GM21619 (cell line): ENCODE measurements at regions not wholly inside any gene's neighbourhood (a gene's known extent, or its start where the extent isn't known, plus 50 kb on each side); places are given as distances from the start of the nearest gene placed in this dataset.
"Not testable (repeated sequence)": the region's sequence is repeated elsewhere in the genome, so short reads cannot be mapped to it uniquely, and the experiment has no call there.

Source experiments
- ATAC-seq: cut with Tn5 transposase; IDR thresholded peaks from one replicate; pipeline ENCODE4 v1.9.1; 2021; ENCODE audit not compliant: unreplicated experiment

DNA sequence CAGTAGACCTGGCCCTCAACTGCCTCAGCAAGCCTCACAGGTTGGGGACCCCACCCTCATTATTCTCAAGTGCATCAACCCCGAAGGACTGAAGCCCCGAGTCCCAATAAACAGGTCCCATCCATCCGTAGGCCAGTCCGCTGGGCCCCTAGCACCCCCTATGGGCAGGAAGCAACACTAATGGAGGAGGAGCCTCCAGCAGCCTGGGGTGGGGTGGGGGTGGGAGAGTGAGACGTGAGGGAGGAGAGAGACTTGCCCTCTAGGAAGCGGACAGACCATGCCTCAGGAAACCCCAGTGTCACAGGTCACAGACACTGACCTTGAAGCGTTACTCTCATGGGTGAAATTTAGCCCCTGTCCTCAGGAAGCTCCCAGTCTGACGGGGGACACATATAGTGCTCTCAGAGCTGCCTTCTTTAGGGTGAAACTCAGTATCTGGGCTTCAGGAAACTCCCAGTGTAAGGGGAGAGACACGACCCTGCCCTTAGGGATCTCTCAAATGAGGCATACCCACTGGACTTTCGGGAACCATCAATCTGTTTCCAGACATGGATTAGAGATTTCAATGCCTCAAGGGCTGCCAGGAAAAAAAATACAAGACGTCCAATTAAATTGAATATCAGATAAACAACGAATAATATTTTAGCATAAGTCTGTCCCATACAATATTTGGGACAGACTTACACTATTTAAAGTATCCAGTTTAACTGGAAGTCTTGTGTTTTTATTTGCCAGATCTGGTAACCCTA lies 125.8 kb downstream of the MRPL14 start:
- ATAC-seq = no peak

DNA sequence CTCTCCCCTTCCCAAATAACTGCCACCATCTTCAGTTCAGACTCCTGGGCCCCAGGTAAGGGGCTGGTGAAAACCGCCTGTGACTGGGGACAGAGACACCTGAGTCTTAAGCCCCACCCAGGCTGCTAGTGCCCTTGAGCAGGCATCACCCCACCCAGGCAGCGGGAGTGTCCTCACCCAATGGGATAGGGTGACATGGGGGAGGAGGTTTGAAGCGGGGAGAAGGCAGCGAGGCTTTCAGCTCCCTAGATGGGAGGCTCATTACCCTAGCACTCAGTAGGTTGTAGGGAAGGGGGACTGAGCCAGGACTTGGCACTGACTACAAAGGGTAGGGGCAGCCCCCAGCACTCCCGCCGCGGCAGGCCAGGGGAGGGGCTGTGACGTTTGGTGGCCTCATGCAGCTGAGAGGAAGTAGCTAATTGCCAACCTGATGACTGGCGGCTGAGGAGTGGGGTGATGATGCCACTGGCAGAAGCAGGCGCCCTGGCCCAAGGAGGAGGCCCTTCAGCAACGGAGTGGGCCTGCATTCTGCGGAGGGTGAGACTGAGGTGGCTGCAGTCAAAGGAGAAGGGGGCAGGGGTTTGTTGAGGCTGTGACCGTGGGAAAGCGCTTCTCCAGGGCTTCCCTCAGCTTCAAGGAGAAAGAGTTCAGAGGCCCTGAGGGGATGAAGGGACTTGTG lies 126.9 kb downstream of the MRPL14 start:
- peak; percentile 44 for ATAC-seq

DNA sequence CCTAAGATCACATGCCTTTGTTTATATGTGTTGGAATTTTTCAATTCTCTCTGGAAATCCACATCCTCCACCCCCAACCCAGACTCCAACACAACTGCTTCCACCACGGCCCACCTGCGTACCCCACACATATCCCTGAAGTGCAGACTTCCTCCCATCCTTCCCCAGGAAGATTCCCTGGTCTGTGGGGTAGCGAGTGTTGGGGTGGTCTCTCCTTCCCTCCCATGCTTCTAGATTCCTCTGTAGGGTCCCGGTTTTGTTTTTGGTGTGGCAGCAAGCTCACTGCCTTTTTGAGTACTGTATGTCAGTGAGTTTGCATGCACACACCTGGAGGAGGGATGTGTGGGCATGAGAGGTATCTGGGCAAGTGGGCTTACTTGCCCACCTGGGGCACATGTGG lies 127.6 kb downstream of the MRPL14 start:
- ATAC-seq = no peak

DNA sequence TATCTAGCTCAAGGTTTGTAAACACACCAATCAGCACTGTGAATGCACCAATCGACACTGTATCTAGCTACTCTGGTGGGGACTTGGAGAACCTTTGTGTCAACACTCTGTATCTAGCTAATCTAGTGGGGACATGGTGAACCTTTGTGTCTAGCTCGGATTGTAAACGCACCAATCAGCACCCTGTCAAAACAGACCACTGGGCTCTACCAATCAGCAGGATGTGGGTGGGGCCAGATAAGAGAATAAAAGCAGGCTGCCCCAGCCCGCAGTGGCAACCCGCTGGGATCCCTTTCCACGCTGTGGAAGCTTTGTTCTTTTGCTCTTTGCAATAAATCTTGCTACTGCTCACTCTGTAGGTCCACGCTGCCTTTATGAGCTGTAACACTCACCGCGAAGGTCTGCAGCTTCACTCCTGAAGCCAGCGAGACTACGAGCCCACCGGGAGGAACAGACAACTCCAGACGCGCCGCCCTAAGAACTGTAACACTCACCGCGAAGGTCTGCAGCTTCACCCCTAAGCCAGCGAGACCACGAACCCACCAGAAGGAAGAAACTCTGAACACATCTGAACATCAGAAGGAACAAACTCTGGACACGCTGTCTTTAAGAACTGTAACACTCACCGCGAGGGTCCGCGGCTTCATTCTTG lies 128.5 kb downstream of the MRPL14 start:
- not testable (repeated sequence) for ATAC-seq

GRCh38 chr6:43997990-43998585 lies 129.2 kb downstream of the MRPL14 start:
- ATAC-seq = not testable (repeated sequence)

DNA sequence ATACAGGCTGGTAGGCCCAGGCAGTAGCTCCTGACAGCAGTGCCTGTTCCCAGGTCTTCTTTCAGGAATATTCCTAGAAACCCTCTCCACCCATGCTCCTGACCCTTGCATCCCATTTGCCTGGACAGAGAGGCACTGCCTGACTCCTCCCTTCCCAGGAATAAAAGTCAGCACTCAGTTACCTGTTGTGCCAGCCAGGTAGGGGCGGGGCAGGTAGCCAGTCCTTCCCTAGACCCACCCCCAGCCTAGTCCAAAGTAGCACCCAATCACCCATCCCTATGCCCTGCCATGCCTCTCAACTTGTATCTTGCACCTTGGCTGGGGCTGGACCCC lies 129.9 kb downstream of the MRPL14 start:
- ATAC-seq = no peak

DNA sequence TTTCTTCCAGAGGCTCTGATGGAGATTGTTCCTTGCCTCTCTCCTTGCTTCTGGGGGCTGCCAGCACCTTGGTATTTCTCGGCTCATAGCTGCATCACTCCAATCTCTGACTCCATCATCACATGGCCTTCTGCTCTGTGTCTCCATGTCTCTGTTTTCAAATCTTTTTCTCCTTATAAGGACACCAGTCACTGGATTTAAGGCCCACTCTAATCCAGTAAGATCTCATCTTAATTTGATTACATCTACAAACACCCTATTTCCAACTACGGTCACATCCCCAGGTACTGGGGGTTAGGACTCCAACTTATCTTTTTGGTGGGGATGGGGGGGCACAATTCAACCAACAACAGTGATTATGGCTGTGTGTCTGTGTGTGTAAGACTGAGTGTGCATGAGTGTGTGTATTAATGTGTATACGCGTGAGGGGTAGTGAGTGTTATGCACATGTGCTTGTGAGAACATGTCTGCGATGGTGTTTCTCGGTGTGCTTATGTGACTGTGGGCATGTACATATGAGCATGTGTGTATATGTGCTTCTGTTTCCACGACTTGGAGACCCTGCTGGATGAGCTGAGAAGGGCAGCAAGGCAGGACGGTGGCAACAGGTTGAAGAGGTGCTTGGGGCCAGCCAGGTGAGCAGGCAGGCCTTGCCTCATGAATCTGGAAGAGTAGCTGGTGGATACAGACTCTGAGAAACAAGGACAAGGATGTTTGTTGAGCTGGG lies 130.5 kb downstream of the MRPL14 start:
- no peak for ATAC-seq

DNA sequence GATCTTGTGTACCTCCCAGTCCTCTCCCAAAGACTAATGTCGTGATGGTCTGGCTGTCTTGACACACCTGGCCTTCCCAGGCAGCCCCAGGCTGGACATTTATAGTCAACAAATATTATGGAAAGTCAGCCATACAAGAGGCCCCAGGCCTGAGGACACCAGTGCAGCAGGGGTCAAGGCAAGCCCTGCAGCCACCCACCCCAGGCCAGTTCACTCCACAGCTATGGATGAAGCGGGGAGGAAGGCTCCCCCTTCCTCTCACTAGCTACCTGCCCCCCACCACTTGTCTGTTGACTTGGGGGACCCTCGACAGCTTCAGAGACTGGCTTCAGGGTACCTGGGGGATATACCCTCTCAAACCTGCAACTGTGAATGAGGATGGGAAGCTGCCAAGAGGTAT lies 132.1 kb downstream of the MRPL14 start:
- no peak for ATAC-seq

DNA sequence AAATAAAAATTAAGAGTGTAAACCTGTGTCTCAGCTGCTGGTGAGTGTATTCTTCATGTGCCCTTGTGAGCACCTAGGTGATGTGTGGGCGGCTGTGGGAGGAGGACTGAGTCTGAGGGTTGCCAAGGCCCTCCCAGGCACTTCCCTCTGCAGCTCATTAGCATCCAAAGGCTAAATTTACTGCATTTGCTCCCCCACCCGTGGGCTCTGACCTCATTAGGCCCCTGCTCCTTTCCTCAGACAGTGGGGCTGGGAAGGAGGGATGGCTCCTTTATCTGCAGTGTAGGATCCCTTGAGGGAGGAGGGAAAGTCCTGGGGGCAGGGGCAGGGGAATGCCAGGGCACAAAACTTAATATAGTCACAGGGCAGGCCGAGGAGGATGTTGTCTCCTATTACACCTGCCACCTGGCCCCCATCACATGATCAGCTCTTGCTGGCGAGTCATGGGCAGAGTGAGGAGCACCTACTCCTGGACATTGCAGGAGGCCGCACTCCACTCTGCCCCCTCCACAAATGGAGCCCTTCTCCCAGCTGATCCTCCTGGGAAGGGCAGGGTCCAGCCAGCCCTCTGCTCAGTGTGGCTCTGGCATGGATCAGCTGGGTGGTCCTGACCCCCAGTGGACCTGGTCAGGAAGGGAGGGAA lies 133.2 kb downstream of the MRPL14 start:
- no peak for ATAC-seq

DNA sequence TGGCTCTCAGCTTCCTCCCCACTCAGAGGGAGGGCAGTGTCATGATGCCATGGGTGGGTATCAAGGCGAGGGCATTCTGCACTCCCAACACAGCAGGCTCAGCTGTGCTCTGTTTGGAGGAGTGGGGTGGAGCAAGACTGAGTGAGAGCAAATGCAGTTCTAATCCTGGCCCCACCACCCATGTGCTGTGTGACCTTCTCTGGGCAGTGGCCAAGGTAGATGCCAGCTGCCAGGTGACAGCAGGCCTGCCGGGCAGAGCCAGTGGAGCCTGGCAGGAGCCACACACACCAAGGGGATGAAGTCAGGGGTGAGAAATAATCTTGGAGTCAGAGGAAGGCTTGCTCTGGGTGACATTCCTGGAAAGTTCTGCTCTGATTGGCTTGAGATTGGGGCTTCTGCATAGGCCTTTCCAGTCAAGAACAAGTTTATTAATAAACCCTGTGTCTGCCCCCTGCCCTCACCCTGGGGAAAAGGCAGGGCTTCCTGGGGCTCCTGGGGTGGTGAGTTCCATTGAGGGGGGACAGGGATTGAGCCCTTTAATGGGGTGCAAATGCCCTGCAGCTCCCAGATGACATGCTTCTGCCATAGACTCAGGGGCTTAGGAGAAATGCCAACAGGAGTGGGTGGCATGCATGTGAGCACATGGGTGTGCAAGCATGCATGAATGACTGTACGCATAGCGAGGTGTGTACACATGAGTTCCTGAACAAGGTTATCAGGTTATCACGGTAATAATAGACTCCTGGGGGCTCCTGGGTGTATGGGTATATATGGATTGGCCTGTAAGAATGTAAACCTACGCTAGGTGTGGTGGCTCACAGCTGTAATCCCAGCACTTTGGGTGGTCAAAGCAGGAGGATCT lies 134.2 kb downstream of the MRPL14 start:
- no peak for ATAC-seq

DNA sequence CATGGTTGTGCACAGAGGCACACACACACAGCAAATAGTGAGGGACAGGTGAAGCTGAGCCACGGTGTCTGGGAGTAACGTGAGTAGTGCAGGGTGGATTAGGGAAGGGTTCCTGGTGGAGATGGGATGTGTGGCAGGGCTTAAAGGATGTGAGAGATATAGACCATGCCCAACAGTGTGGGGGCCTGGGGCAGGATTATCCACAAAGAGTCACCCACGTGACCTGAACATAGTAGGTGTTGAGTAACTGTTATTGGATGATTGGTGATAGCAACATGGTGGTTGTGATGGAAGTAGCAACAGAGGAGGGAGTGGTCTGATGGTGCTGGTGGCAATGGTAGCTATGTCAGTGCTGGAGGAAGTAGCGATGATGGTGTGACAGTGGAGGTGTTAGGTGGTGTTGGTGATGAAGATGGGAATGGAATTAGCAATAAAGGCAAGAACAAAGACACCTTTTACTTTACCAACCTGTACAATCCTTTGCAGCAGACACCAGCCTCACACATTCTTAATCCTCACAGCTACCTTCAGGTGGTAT lies 135.1 kb downstream of the MRPL14 start:
- no peak for ATAC-seq

- no peak for ATAC-seq
These were observed 136.3 kb downstream of the MRPL14 start for GRCh38 chr6:43990627-43991619.

- ATAC-seq = no peak
These were observed 137.0 kb downstream of the MRPL14 start for GRCh38 chr6:43990275-43990626.

DNA sequence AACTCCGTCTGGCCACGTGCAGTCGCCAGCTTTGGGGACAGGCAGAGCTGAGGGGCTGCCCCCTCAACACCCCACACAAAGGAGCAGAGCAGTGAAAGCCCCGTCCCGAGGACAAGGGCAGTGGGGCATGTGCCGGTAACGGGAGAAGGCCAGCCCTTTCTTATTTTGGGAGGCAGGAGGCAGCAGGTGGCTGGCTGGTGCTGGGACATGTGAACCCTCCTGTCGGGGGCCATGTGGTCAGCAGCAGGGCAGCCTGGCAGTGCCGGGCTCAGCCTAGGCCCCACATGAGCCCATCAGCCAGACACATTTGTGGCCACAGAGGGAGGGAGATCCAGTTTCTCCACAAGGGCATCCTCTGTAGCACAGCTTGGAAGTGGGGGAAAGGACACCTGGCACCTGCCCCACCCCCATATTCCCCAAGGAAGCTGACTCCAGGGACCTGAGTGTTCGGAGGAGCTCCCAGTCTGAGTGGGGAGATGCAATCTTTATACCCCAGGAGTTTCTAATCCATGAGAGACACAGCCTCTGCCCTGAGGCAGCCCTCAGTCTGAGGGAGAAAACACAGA lies 137.6 kb downstream of the MRPL14 start:
- ATAC-seq = no peak

DNA sequence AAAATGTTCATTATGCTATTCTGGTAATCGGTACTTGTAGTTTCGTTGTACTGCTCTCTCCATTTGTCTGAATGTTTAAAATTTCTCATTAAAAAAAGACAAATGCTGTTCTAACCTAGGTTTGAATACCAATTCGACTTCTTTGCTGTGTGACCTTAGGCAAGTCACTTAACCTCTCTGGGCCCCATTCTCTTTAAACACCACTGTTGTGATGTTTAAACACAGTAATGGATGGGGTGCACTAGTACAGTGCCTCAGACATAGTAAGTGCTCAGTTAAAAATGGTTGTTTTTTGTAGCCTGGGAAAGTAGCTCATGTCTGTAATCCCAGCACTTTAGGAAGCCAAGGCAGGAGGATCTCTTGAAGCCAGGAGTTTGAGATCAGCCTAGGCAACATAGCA lies 138.5 kb downstream of the MRPL14 start:
- no peak for ATAC-seq

DNA sequence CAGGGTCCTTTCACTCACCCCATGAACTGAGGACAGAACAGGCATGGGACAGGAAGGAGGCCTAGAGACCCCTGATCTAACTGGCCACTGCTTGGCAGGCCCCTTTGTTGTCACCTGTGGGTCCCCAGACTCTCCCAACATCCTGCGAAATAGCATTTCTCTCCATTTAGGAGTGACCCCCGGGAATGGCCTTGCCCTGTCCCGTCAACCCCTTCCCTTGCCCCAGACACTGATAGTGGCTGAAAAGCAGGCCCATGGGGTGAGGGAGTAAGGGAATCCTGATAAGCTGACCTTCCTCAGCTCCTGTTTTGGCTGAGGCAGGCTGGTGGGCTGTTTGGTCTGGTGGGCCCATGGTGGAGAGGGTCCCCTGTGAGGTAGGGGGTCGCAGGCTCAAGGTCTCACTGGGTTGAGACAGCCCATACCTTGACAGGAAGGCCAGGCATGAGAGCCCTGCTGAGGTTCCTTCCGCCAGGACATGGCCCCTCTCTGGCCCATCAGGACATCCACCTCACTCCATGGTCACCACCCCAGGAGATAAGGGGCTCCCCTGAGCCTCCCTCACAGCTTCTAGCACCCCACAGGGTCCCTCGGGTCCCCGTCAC lies 139.3 kb downstream of the MRPL14 start:
- ATAC-seq = no peak

- ATAC-seq = no peak
These were observed 141.0 kb downstream of the MRPL14 start for GRCh38 chr6:43986177-43986825.
